Midbrain (tissue), 1 donor: ENCODE measurements at regions not wholly inside any gene's neighbourhood (a gene's known extent, or its start where the extent isn't known, plus 50 kb on each side); places are given as distances from the start of the nearest gene placed in this dataset.
"Not testable (repeated sequence)": the region's sequence is repeated elsewhere in the genome, so short reads cannot be mapped to it uniquely, and the experiment has no call there.

Experiments used
- DNase-seq: peaks from one replicate; lab custom pipeline; 2025; lab: John Stamatoyannopoulos, UW

GRCh38 chr3:67064105-67064504 lies 66.0 kb downstream of the KBTBD8 start:
- no peak for DNase-seq

GRCh38 chr3:67067251-67067650 lies 69.1 kb downstream of the KBTBD8 start:
- no peak for DNase-seq

- DNase-seq = not testable (repeated sequence)
Observed at GRCh38 chr3:67072640-67073039, 74.5 kb downstream of the KBTBD8 start.

GRCh38 chr3:67073812-67074211 lies 75.7 kb downstream of the KBTBD8 start:
- no peak for DNase-seq

GRCh38 chr3:67075295-67075694 lies 77.2 kb downstream of the KBTBD8 start:
- DNase-seq = no peak

- DNase-seq = no peak
Observed at GRCh38 chr3:67076607-67077006, 78.5 kb downstream of the KBTBD8 start.

GRCh38 chr3:67077656-67078055 lies 79.5 kb downstream of the KBTBD8 start:
- DNase-seq = no peak

GRCh38 chr3:67082533-67083024 lies 84.5 kb downstream of the KBTBD8 start:
- DNase-seq = no peak

GRCh38 chr3:67083277-67083676 lies 85.2 kb downstream of the KBTBD8 start:
- DNase-seq = no peak

- no peak for DNase-seq
Observed at GRCh38 chr3:67087788-67088187, 89.7 kb downstream of the KBTBD8 start.

- DNase-seq = no peak
Observed at GRCh38 chr3:67090474-67090873, 92.4 kb downstream of the KBTBD8 start.

GRCh38 chr3:67093305-67093704 lies 95.2 kb downstream of the KBTBD8 start:
- DNase-seq = no peak

- no peak for DNase-seq
Observed at GRCh38 chr3:67094167-67094566, 96.1 kb downstream of the KBTBD8 start.

GRCh38 chr3:67094774-67095173 lies 96.7 kb downstream of the KBTBD8 start:
- no peak for DNase-seq

GRCh38 chr3:67104388-67104787 lies 106.3 kb downstream of the KBTBD8 start:
- no peak for DNase-seq

GRCh38 chr3:67106874-67107273 lies 108.8 kb downstream of the KBTBD8 start:
- no peak for DNase-seq

GRCh38 chr3:67109651-67110204 lies 111.6 kb downstream of the KBTBD8 start:
- peak; percentile 21 for DNase-seq

- peak; percentile 85 for DNase-seq
Observed at GRCh38 chr3:67113802-67114407, 115.8 kb downstream of the KBTBD8 start.

- no peak for DNase-seq
Observed at GRCh38 chr3:67118122-67118521, 120.0 kb downstream of the KBTBD8 start.

- DNase-seq = no peak
Observed at GRCh38 chr3:67118635-67119034, 120.5 kb downstream of the KBTBD8 start.

GRCh38 chr3:67123914-67124313 lies 125.8 kb downstream of the KBTBD8 start:
- DNase-seq = no peak

- no peak for DNase-seq
Observed at GRCh38 chr3:67127254-67127653, 129.1 kb downstream of the KBTBD8 start.

- DNase-seq = no peak
Observed at GRCh38 chr3:67142432-67142831, 144.3 kb downstream of the KBTBD8 start.

GRCh38 chr3:67145738-67146137 lies 147.6 kb downstream of the KBTBD8 start:
- DNase-seq = no peak
